ENCODE measurements at regions not wholly inside any gene's neighbourhood (a gene's known extent, or its start where the extent isn't known, plus 50 kb on each side); places are given as distances from the start of the nearest gene placed in this dataset.

DNA sequence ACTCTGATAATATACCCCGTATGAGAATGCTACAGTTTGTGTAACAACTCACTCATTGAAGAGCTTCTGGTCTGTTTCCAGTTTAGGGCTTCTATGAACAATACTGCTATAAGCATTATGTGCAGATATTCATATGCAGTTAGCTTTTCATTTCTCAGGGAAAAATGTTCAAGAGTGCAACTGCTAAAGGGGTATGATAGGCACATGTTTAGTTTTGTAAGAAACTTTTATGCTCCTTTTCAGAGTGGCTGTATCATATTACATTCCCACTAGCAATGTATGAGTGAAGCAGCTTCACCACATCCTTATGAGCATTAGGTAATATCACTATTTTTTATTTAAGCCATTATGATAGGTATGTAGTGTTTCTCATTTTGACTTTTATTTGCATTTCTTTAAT, 182.6 kb upstream of the CXCL12 start:
- ATAC-seq (no peak), DNase-seq (ENCODE audit: extremely low read depth in 1 of 4, low spot score in 3 of 4) (no peak), FAIRE-seq (no peak)
- no peak overlapping the region for H2AFZ ChIP-seq (ENCODE audit: low read depth, low read length)
- no peaks in the 10 kb centered on the region for H3K36me3 ChIP-seq (ENCODE audit: control insufficient read depth, insufficient read depth, low read length)
- H3K9me3 ChIP-seq (replicated peaks; ENCODE audit: control insufficient read depth, insufficient read depth, low read depth, low read length), result no peaks in the 10 kb centered on the region
- H3K9ac ChIP-seq (ENCODE audit: insufficient read depth in 1 of 2, low read depth in 2 of 2, low read length in 2 of 2), result no peak overlapping the region
- in situ Hi-C loops (cut with MboI) (no loop called here), intact Hi-C loops (cut with micrococcal nuclease) (no loop called here)
- no peak overlapping the region for H3K27ac ChIP-seq (ENCODE audit: extremely low read depth, low read depth, low read length)
- no peaks in the 10 kb centered on the region for H3K9me1 ChIP-seq (ENCODE audit: control insufficient read depth, insufficient read depth, low read length)
- no peak overlapping the region for H3K4me2 ChIP-seq (ENCODE audit: insufficient read depth, low read length)
- H3K4me1 ChIP-seq (replicated peaks in 1 of 2; ENCODE audit: control insufficient read depth in 2 of 2, insufficient read depth in 2 of 2, low read length in 2 of 2), result no peaks in the 10 kb centered on the region
- H4K20me1 ChIP-seq (replicated peaks; ENCODE audit: control insufficient read depth, insufficient read depth, low read length), result no peaks in the 10 kb centered on the region
- TF ChIP-seq HDAC6 (IDR thresholded peaks at IDR 0.05; ENCODE audit: low read depth, low read length), result no peak
- TF ChIP-seq RB1 (IDR thresholded peaks at IDR 0.05; ENCODE audit: low read depth), result no peak
- TF ChIP-seq, protein P1, sequence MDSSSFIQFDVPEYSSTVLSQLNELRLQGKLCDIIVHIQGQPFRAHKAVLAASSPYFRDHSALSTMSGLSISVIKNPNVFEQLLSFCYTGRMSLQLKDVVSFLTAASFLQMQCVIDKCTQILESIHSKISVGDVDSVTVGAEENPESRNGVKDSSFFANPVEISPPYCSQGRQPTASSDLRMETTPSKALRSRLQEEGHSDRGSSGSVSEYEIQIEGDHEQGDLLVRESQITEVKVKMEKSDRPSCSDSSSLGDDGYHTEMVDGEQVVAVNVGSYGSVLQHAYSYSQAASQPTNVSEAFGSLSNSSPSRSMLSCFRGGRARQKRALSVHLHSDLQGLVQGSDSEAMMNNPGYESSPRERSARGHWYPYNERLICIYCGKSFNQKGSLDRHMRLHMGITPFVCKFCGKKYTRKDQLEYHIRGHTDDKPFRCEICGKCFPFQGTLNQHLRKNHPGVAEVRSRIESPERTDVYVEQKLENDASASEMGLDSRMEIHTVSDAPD (CRISPR knock-in tag; IDR thresholded peaks at IDR 0.05), result no peak
- no peak for TF ChIP-seq NCOA6 (IDR thresholded peaks at IDR 0.05)
- TF ChIP-seq ZNF24 (IDR thresholded peaks at IDR 0.05), result no peak
- TF ChIP-seq KDM1A (IDR thresholded peaks at IDR 0.05), result no peak
- TF ChIP-seq ZNF785 (CRISPR knock-in tag; IDR thresholded peaks at IDR 0.05), result no peak
- no peak for TF ChIP-seq ZNF586 (CRISPR knock-in tag; conservative IDR thresholded peaks at IDR 0.05)
- TF ChIP-seq ATF7 (IDR thresholded peaks at IDR 0.05), result no peak
- no peak for TF ChIP-seq ZSCAN32 (CRISPR knock-in tag; IDR thresholded peaks at IDR 0.05)
- no peak for TF ChIP-seq PHF8 (IDR thresholded peaks at IDR 0.05; ENCODE audit: borderline replicate concordance, low read length)
- TF ChIP-seq HLTF (IDR thresholded peaks at IDR 0.05), result no peak
- TF ChIP-seq, protein P2, sequence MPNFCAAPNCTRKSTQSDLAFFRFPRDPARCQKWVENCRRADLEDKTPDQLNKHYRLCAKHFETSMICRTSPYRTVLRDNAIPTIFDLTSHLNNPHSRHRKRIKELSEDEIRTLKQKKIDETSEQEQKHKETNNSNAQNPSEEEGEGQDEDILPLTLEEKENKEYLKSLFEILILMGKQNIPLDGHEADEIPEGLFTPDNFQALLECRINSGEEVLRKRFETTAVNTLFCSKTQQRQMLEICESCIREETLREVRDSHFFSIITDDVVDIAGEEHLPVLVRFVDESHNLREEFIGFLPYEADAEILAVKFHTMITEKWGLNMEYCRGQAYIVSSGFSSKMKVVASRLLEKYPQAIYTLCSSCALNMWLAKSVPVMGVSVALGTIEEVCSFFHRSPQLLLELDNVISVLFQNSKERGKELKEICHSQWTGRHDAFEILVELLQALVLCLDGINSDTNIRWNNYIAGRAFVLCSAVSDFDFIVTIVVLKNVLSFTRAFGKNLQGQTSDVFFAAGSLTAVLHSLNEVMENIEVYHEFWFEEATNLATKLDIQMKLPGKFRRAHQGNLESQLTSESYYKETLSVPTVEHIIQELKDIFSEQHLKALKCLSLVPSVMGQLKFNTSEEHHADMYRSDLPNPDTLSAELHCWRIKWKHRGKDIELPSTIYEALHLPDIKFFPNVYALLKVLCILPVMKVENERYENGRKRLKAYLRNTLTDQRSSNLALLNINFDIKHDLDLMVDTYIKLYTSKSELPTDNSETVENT (CRISPR knock-in tag; IDR thresholded peaks at IDR 0.05), result no peak
- TF ChIP-seq FIP1L1 (IDR thresholded peaks at IDR 0.05; ENCODE audit: low read depth, low read length, poor library complexity, severe bottlenecking), result no peak
- no peak for TF ChIP-seq BMI1 (IDR thresholded peaks at IDR 0.05; ENCODE audit: low read length)
- TF ChIP-seq TRIM28 (IDR thresholded peaks at IDR 0.05), result no peak
- TF ChIP-seq PHF20 (IDR thresholded peaks at IDR 0.05; ENCODE audit: partially characterized antibody), result no peak
- no peak for TF ChIP-seq STAT5A (IDR thresholded peaks at IDR 0.05; ENCODE audit: borderline replicate concordance, low read length)
- TF ChIP-seq GTF2E2 (tag; IDR thresholded peaks at IDR 0.05), result no peak
- no peaks in the 10 kb centered on the region; a peak in 1 of 5 replicates for H3K27me3 ChIP-seq (ENCODE audit: control insufficient read depth in 2 of 2, insufficient read depth in 2 of 2, low read length in 2 of 2)
- WGBS (ENCODE audit: insufficient coverage, low coverage, missing lambda C conversion rate), result 0% methylated on average over 1 of the region's 1 CpG
- BruUV-seq (replicated peaks), result no TSS peak
- no peak overlapping the region for H3K4me3 ChIP-seq
- ChIA-PET POLR2A (interaction anchor here (0.9 kb wide), 1 partner anchor 208 kb away, joined by 4 read pairs; no protein-coding TSS in a partner anchor), CTCF (ENCODE audit: low intra/inter-chr PET ratio) (no interaction called here)
- no peaks in the 10 kb centered on the region for H3K79me2 ChIP-seq (ENCODE audit: control insufficient read depth, insufficient read depth, low read length)

Measured in K562 (cell line).